Fibroblast of skin of left biceps (primary cell): ENCODE measurements at regions not wholly inside any gene's neighbourhood (a gene's known extent, or its start where the extent isn't known, plus 50 kb on each side); places are given as distances from the start of the nearest gene placed in this dataset.

ENCODE experiments used
- DNase-seq, 2 experiments: peaks; one replicate each; pipeline ENCODE4 v3.0.0-alpha.2; 2013; ENCODE audit warnings: low read depth in 2 of 2

GRCh38 chr4:3852309-3852708 lies 86.1 kb downstream of the ADRA2C start:
- no peak for DNase-seq

- no peak for DNase-seq
Observed at GRCh38 chr4:3852711-3853110, 86.5 kb downstream of the ADRA2C start.

- DNase-seq: no peak
Observed at GRCh38 chr4:3853388-3854035, 87.3 kb downstream of the ADRA2C start.

GRCh38 chr4:3854661-3855060 lies 88.5 kb downstream of the ADRA2C start:
- no peak for DNase-seq

- no peak for DNase-seq
Observed at GRCh38 chr4:3855646-3856045, 89.5 kb downstream of the ADRA2C start.

- DNase-seq: no peak
Observed at GRCh38 chr4:3856604-3857204, 90.5 kb downstream of the ADRA2C start.

GRCh38 chr4:3857269-3857926 lies 91.2 kb downstream of the ADRA2C start:
- DNase-seq: no peak

GRCh38 chr4:3858046-3858730 lies 92.0 kb downstream of the ADRA2C start:
- DNase-seq: no peak

GRCh38 chr4:3858765-3859388 lies 92.7 kb downstream of the ADRA2C start:
- no peak for DNase-seq

- no peak for DNase-seq
Observed at GRCh38 chr4:3859571-3859970, 93.4 kb downstream of the ADRA2C start.

GRCh38 chr4:3860061-3860912 lies 94.1 kb downstream of the ADRA2C start:
- DNase-seq: no peak

- DNase-seq: no peak
Observed at GRCh38 chr4:3860913-3861636, 94.9 kb downstream of the ADRA2C start.

GRCh38 chr4:3861720-3862639 lies 95.8 kb downstream of the ADRA2C start:
- no peak for DNase-seq

GRCh38 chr4:3862640-3863420 lies 96.6 kb downstream of the ADRA2C start:
- no peak for DNase-seq

GRCh38 chr4:3863841-3864741 lies 97.9 kb downstream of the ADRA2C start:
- no peak for DNase-seq

GRCh38 chr4:3864742-3865721 lies 98.8 kb downstream of the ADRA2C start:
- no peak for DNase-seq
